HFFc6 (cell line): ENCODE measurements at regions not wholly inside any gene's neighbourhood (a gene's known extent, or its start where the extent isn't known, plus 50 kb on each side); places are given as distances from the start of the nearest gene placed in this dataset.

Source experiments
- DNase-seq: peaks from one replicate; pipeline ENCODE4 v3.0.0-alpha.2; 2018
- H3K27ac Mint-ChIP-seq: 2 replicates; pipeline ENCODE4 v1.8.0; 2020; ENCODE audit warnings: mild to moderate bottlenecking, mixed read lengths
- H3K27me3 Mint-ChIP-seq: 2 replicates; pipeline ENCODE4 v1.8.0; 2021; ENCODE audit warnings: mild to moderate bottlenecking, moderate library complexity, mixed read lengths; ENCODE audit not compliant: insufficient read depth
- H3K36me3 Mint-ChIP-seq: 2 replicates; pipeline ENCODE4 v1.8.0; 2021; ENCODE audit warnings: low read depth, mixed read lengths
- H3K4me1 Mint-ChIP-seq: 2 replicates; pipeline ENCODE4 v1.8.0; 2020; ENCODE audit warnings: low read depth, mixed read lengths
- H3K4me3 Mint-ChIP-seq: 2 replicates; pipeline ENCODE4 v1.8.0; 2020; ENCODE audit warnings: mild to moderate bottlenecking, moderate library complexity, mixed read lengths
- H3K9me3 Mint-ChIP-seq: 2 replicates; pipeline ENCODE4 v1.8.0; 2020; ENCODE audit warnings: mild to moderate bottlenecking, mixed read lengths
- CTCF ChIP-seq: fragments of 200-600 bp; sonication (generic); IDR thresholded peaks from 2 replicates; pipeline ENCODE4 v1.5.0; 2021; ENCODE audit warnings: antibody characterized with exemption, mild to moderate bottlenecking

GRCh38 chr4:157590679-157591078, 370.2 kb downstream of the GRIA2 start:
- Mint-ChIP-seq H3K4me3 (no peak overlapping the region), H3K4me1 (no peaks in the 10 kb centered on the region), H3K9me3 (peaks cover 23% of the 10 kb centered on the region), H3K36me3 (no peaks in the 10 kb centered on the region), H3K27me3 (no peaks in the 10 kb centered on the region), H3K27ac (no peak overlapping the region)
- DNase-seq: no peak
- no peak for TF ChIP-seq CTCF

GRCh38 chr4:157587681-157588423, 367.3 kb downstream of the GRIA2 start:
- no peaks in the 10 kb centered on the region for H3K27me3 Mint-ChIP-seq
- no peak overlapping the region for H3K4me3 Mint-ChIP-seq
- no peak overlapping the region for H3K27ac Mint-ChIP-seq
- H3K36me3 Mint-ChIP-seq: no peaks in the 10 kb centered on the region
- H3K9me3 Mint-ChIP-seq: peaks cover 24% of the 10 kb centered on the region
- no peaks in the 10 kb centered on the region for H3K4me1 Mint-ChIP-seq
- DNase-seq: no peak
- TF ChIP-seq CTCF: no peak

- DNase-seq: no peak
- H3K9me3 Mint-ChIP-seq: peaks cover 11% of the 10 kb centered on the region
- no peaks in the 10 kb centered on the region for H3K27me3 Mint-ChIP-seq
- no peaks in the 10 kb centered on the region for H3K36me3 Mint-ChIP-seq
- no peak overlapping the region for H3K4me3 Mint-ChIP-seq
- H3K27ac Mint-ChIP-seq: no peak overlapping the region
- no peak for TF ChIP-seq CTCF
- H3K4me1 Mint-ChIP-seq: no peaks in the 10 kb centered on the region
Observed at GRCh38 chr4:157582141-157582540, 361.6 kb downstream of the GRIA2 start.

- TF ChIP-seq CTCF: no peak
- H3K27me3 Mint-ChIP-seq: no peaks in the 10 kb centered on the region
- no peaks in the 10 kb centered on the region for H3K36me3 Mint-ChIP-seq
- H3K9me3 Mint-ChIP-seq: no peaks in the 10 kb centered on the region; the same call in 1 of the 2 replicates
- no peak overlapping the region for H3K4me3 Mint-ChIP-seq
- H3K4me1 Mint-ChIP-seq: no peaks in the 10 kb centered on the region
- DNase-seq: no peak
- no peak overlapping the region for H3K27ac Mint-ChIP-seq
Observed at GRCh38 chr4:157576671-157577217, 356.2 kb downstream of the GRIA2 start.

- TF ChIP-seq CTCF: no peak
- Mint-ChIP-seq H3K9me3 (no peaks in the 10 kb centered on the region; the same call in 1 of the 2 replicates), H3K4me3 (no peak overlapping the region), H3K27me3 (no peaks in the 10 kb centered on the region), H3K36me3 (no peaks in the 10 kb centered on the region), H3K27ac (no peak overlapping the region), H3K4me1 (no peaks in the 10 kb centered on the region)
- DNase-seq: no peak
Observed at GRCh38 chr4:157575339-157575738, 354.8 kb downstream of the GRIA2 start.
